CD14-positive monocyte (primary cell): ENCODE measurements at regions not wholly inside any gene's neighbourhood (a gene's known extent, or its start where the extent isn't known, plus 50 kb on each side); places are given as distances from the start of the nearest gene placed in this dataset.
A peak's percentile ranks its signal among the peaks of the same experiment; 100 is the strongest.

ENCODE experiments used
- DNase-seq, 3 donors: peaks; one replicate each; pipeline ENCODE4 v3.0.0-alpha.2; 2011 to 2022
- H2AFZ ChIP-seq: 2 replicates; pipeline ENCODE4 v1.6.0; 2012; ENCODE audit warnings: mild to moderate bottlenecking, low read depth, low read length, inconsistent platforms; ENCODE audit not compliant: insufficient read depth, poor library complexity, severe bottlenecking
- H3K27ac ChIP-seq, 2 donors: 1 replicate in 1 of 2; 2 replicates in 1 of 2; pipeline ENCODE4 v1.5.1; 2012 to 2013; ENCODE audit warnings: low read length in 2 of 2, control low read depth in 1 of 2, inconsistent platforms in 1 of 2, low read depth in 1 of 2, mild to moderate bottlenecking in 1 of 2
- H3K27me3 ChIP-seq, 2 donors: one replicate each; pipeline versions ENCODE4 v1.6.0 to v1.6.1; 2011 to 2013; ENCODE audit warnings: low read length in 2 of 2; ENCODE audit not compliant: control insufficient read depth in 2 of 2, insufficient read depth in 2 of 2
- H3K36me3 ChIP-seq, 2 donors: replicated peaks in 1 of 2; 1 replicate in 1 of 2; 2 replicates in 1 of 2; pipeline versions ENCODE4 v1.5.1 to v1.6.1; 2012 to 2013; ENCODE audit warnings: low read length in 2 of 2, control low read depth in 1 of 2, inconsistent platforms in 1 of 2, mild to moderate bottlenecking in 1 of 2; ENCODE audit not compliant: insufficient read depth in 2 of 2, control insufficient read depth in 1 of 2
- H3K4me1 ChIP-seq, 2 donors: 1 replicate in 1 of 2; 2 replicates in 1 of 2; pipeline versions ENCODE4 v1.5.1 to v1.6.1; 2012 to 2013; ENCODE audit warnings: low read length in 2 of 2, control low read depth in 1 of 2, inconsistent platforms in 1 of 2, mild to moderate bottlenecking in 1 of 2, moderate library complexity in 1 of 2; ENCODE audit not compliant: insufficient read depth in 2 of 2, control insufficient read depth in 1 of 2
- H3K4me2 ChIP-seq: replicated peaks from 2 replicates; pipeline ENCODE3; 2012; ENCODE audit warnings: low read length, moderate library complexity, mild to moderate bottlenecking; ENCODE audit not compliant: poor library complexity, severe bottlenecking; ENCODE audit errors: extremely low read depth
- H3K4me3 ChIP-seq, 3 experiments: fragments of 200-600 bp in 1 of 3; sonication (generic) in 1 of 3; replicated peaks in 1 of 3; 1 replicate in 2 of 3; 2 replicates in 1 of 3; pipeline ENCODE4 v1.5.1; 2011 to 2013; ENCODE audit warnings: low read length in 3 of 3, mild to moderate bottlenecking in 3 of 3, control low read depth in 2 of 3, low read depth in 2 of 3, inconsistent platforms in 1 of 3, moderate library complexity in 1 of 3
- H3K79me2 ChIP-seq: 2 replicates; pipeline ENCODE4 v1.6.0; 2012; ENCODE audit warnings: mild to moderate bottlenecking, control low read depth, inconsistent platforms, low read length, moderate library complexity; ENCODE audit not compliant: insufficient read depth
- H3K9ac ChIP-seq: 2 replicates; pipeline ENCODE4 v1.6.0; 2017; ENCODE audit warnings: low read length, mild to moderate bottlenecking; ENCODE audit not compliant: insufficient read depth, poor library complexity, severe bottlenecking
- H3K9me3 ChIP-seq, 2 donors: replicated peaks in 1 of 2; 1 replicate in 1 of 2; 2 replicates in 1 of 2; pipeline versions ENCODE4 v1.5.1 to v1.6.1; 2012 to 2013; ENCODE audit warnings: low read length in 2 of 2, control low read depth in 1 of 2; ENCODE audit not compliant: control insufficient read depth in 1 of 2, insufficient read depth in 1 of 2
- H4K20me1 ChIP-seq: 2 replicates; pipeline ENCODE4 v1.6.0; 2012; ENCODE audit warnings: mild to moderate bottlenecking, low read length, control low read depth, moderate library complexity; ENCODE audit not compliant: insufficient read depth
- H3K27ac Mint-ChIP-seq, 7 donors: one replicate each; pipeline ENCODE4 v1.8.0; 2020; ENCODE audit warnings: mild to moderate bottlenecking in 7 of 7, mixed read lengths in 7 of 7, moderate library complexity in 6 of 7, inconsistent platforms in 2 of 7
- H3K27me3 Mint-ChIP-seq, 3 donors: one replicate each; pipeline ENCODE4 v1.8.0; 2021 to 2022; ENCODE audit warnings: low read depth in 3 of 3, mild to moderate bottlenecking in 3 of 3, mixed read lengths in 3 of 3, moderate library complexity in 3 of 3, inconsistent platforms in 1 of 3
- H3K36me3 Mint-ChIP-seq, 2 donors: one replicate each; pipeline ENCODE4 v1.8.0; 2020; ENCODE audit warnings: mixed read lengths in 2 of 2, inconsistent platforms in 1 of 2, mild to moderate bottlenecking in 1 of 2
- H3K4me1 Mint-ChIP-seq: one replicate; pipeline ENCODE4 v1.8.0; 2020; ENCODE audit warnings: mild to moderate bottlenecking, mixed read lengths
- H3K4me3 Mint-ChIP-seq, 2 donors: one replicate each; pipeline ENCODE4 v1.8.0; 2020; ENCODE audit warnings: mild to moderate bottlenecking in 2 of 2, mixed read lengths in 2 of 2, moderate library complexity in 1 of 2
- H3K9me3 Mint-ChIP-seq, 7 donors: one replicate each; pipeline ENCODE4 v1.8.0; 2020 to 2022; ENCODE audit warnings: mixed read lengths in 7 of 7, mild to moderate bottlenecking in 6 of 7, moderate library complexity in 6 of 7, inconsistent platforms in 2 of 7
- CTCF ChIP-seq: fragments of 200-600 bp; IDR thresholded peaks from one replicate; pipeline ENCODE4 v1.8.0; 2022; ENCODE audit warnings: antibody characterized with exemption, mild to moderate bottlenecking
- WGBS: methylation state at CpG from one replicate; pipeline ENCODE4 v1.1.5; 2013; ENCODE audit warnings: missing lambda C conversion rate; ENCODE audit not compliant: insufficient coverage; 5-methylcytosine and 5-hydroxymethylcytosine counted together
- intact Hi-C, 2 donors: fragments of 100-400 bp; cut with micrococcal nuclease; formaldehyde crosslinking; loops; one replicate each; pipeline versions ENCODE4 v1.15.0 to v1.15.1; 2023

GRCh38 chr1:68329096-68329835 lies 96.9 kb upstream of the WLS start:
- H3K4me1 Mint-ChIP-seq, result peaks cover 10% of the 10 kb centered on the region
- intact Hi-C loops, result no loop called here
- no CpG with 5 or more reads among the region's 1 CpG for WGBS

GRCh38 chr1:68328490-68328889 lies 96.2 kb upstream of the WLS start:
- H3K36me3 Mint-ChIP-seq, result no peaks in the 10 kb centered on the region
- H3K9me3 Mint-ChIP-seq, result no peaks in the 10 kb centered on the region

More at GRCh38 chr1:68329096-68329835, 96.9 kb upstream of the WLS start:
- Histone ChIP-seq H4K20me1 (no peaks in the 10 kb centered on the region), H3K9ac (no peak overlapping the region), H3K36me3 (no peaks in the 10 kb centered on the region), H3K27ac (no peak overlapping the region), H3K79me2 (no peaks in the 10 kb centered on the region), H2AFZ (no peak overlapping the region), H3K4me1 (no peaks in the 10 kb centered on the region), H3K27me3 (no peaks in the 10 kb centered on the region), H3K9me3 (no peaks in the 10 kb centered on the region), H3K4me3 (no peak overlapping the region), H3K4me2 (no peak overlapping the region)
- Mint-ChIP-seq H3K36me3 (no peaks in the 10 kb centered on the region), H3K27ac (peak overlapping the region in 1 of 7 donors; percentile 19), H3K4me3 (no peak overlapping the region), H3K27me3 (peaks cover 0 to 2% (median 2%) of the 10 kb centered on the region in 3 donors), H3K9me3 (no peaks in the 10 kb centered on the region)
- TF ChIP-seq CTCF, result no peak
- DNase-seq, result no peak

More at GRCh38 chr1:68328490-68328889, 96.2 kb upstream of the WLS start:
- intact Hi-C loops, result no loop called here
- no peak for TF ChIP-seq CTCF
- H3K4me2 ChIP-seq, result no peak overlapping the region
- WGBS, result no CpG with 5 or more reads among the region's 1 CpG
- no peak overlapping the region for H3K27ac ChIP-seq
- no peaks in the 10 kb centered on the region for H3K9me3 ChIP-seq
- no peak overlapping the region for H2AFZ ChIP-seq
- H3K36me3 ChIP-seq, result no peaks in the 10 kb centered on the region
- Mint-ChIP-seq H3K27me3 (peaks cover 0 to 2% (median 2%) of the 10 kb centered on the region in 3 donors), H3K27ac (no peak overlapping the region), H3K4me3 (no peak overlapping the region), H3K4me1 (peaks cover 10% of the 10 kb centered on the region)
- no peak for DNase-seq
- no peaks in the 10 kb centered on the region for H4K20me1 ChIP-seq
- no peaks in the 10 kb centered on the region for H3K27me3 ChIP-seq
- no peaks in the 10 kb centered on the region for H3K79me2 ChIP-seq
- no peak overlapping the region for H3K4me3 ChIP-seq
- no peaks in the 10 kb centered on the region for H3K4me1 ChIP-seq
- H3K9ac ChIP-seq, result no peak overlapping the region
